GM06990 (cell line): ENCODE measurements at regions not wholly inside any gene's neighbourhood (a gene's known extent, or its start where the extent isn't known, plus 50 kb on each side); places are given as distances from the start of the nearest gene placed in this dataset.

Source experiments
- DNase-seq: peaks from one replicate; pipeline ENCODE4 v3.0.0-alpha.2; 2011; ENCODE audit not compliant: insufficient read length; ENCODE audit errors: extremely low read depth
- H3K27me3 ChIP-seq: replicated peaks from 2 replicates; pipeline ENCODE4 v1.6.0; 2011; ENCODE audit warnings: low read length; ENCODE audit not compliant: control insufficient read depth, insufficient read depth
- H3K36me3 ChIP-seq: 2 replicates; pipeline ENCODE4 v1.5.1; 2011; ENCODE audit warnings: low read length; ENCODE audit not compliant: control insufficient read depth, insufficient read depth
- H3K4me3 ChIP-seq: replicated peaks from 2 replicates; pipeline ENCODE4 v1.5.1; 2011; ENCODE audit warnings: low read depth, mild to moderate bottlenecking, control low read depth, low read length
- TF ChIP-seq, protein P1 (sequence below): IDR thresholded peaks from 2 replicates; pipeline ENCODE4 v1.5.1; 2011; ENCODE audit warnings: low read length, control low read depth, mild to moderate bottlenecking, inconsistent platforms; ENCODE audit not compliant: insufficient read depth, poor library complexity, severe bottlenecking

DNA sequence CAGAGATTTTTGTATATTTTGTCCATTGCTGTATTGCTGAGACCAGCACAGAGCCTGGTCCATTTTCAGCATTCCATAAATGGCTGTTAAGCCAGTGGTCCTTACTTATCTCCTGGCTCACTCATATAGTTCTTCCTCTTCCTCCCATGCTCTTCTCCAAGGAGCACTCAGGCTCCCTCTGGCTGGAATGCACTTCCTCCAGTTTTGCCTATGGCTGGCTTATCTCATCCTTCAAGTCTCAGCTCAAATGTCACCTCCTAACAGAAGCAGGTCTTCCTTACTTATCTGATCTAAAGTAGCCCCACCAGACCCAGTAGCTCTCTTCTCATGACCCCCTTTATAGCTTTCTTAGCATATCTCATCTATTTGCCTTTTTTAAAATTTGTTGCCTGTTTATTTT lies 146.9 kb downstream of the SLC30A10 start:
- DNase-seq: no peak
- Histone ChIP-seq H3K4me3 (no peak overlapping the region), H3K27me3 (no peaks in the 10 kb centered on the region), H3K36me3 (no peaks in the 10 kb centered on the region)
- TF ChIP-seq, protein P1, sequence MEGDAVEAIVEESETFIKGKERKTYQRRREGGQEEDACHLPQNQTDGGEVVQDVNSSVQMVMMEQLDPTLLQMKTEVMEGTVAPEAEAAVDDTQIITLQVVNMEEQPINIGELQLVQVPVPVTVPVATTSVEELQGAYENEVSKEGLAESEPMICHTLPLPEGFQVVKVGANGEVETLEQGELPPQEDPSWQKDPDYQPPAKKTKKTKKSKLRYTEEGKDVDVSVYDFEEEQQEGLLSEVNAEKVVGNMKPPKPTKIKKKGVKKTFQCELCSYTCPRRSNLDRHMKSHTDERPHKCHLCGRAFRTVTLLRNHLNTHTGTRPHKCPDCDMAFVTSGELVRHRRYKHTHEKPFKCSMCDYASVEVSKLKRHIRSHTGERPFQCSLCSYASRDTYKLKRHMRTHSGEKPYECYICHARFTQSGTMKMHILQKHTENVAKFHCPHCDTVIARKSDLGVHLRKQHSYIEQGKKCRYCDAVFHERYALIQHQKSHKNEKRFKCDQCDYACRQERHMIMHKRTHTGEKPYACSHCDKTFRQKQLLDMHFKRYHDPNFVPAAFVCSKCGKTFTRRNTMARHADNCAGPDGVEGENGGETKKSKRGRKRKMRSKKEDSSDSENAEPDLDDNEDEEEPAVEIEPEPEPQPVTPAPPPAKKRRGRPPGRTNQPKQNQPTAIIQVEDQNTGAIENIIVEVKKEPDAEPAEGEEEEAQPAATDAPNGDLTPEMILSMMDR: no peak

DNA sequence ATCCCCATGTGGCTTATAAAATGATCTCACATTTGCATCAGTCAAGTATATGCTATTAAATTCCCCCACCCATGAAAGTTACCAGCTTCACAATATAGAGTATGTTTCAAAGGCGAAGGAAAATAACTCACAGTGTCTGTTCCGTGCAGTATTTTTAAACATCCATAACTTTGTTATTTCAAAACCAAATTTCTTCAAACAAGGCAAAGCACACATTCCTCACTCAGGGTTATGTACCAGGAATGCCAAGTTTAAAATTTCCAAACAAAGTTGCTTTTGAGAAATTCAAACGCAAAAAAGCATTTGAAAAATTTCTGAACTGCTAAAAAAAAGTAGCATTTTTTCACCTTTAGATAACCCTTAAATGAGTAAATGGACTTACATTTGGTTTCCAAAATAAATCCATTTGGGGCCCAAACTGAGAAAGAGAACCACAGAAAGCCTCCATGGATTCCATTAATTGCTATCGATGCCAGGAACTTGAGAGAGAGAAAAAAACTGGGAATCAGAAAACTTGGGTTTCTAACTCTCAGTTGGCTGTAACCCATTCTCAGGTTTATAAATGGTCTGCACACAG lies 149.5 kb downstream of the SLC30A10 start:
- no peak overlapping the region for H3K4me3 ChIP-seq
- TF ChIP-seq, protein P1: no peak
- DNase-seq: no peak
- no peaks in the 10 kb centered on the region for H3K36me3 ChIP-seq
- no peaks in the 10 kb centered on the region for H3K27me3 ChIP-seq

DNA sequence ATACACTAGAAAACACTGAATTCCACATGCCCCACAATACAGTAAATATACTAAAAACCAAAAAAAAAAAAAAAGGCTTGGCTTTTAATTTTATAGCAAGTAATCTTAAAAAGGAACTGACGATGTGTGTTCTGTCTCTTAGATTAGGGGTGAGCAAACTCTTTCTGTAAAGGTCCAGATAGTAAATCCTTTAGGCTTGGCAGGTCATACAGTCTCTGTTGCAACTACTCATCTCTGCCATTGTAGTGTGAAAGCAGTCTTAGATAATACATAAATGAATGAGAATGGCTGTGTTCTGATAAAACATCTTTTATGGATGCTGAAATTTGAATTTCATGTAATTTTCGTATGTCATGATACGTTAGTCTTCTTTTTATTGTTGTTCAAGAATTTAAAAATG lies 150.2 kb downstream of the SLC30A10 start:
- Histone ChIP-seq H3K36me3 (no peaks in the 10 kb centered on the region), H3K4me3 (no peak overlapping the region), H3K27me3 (no peaks in the 10 kb centered on the region)
- TF ChIP-seq, protein P1: no peak
- DNase-seq: no peak

DNA sequence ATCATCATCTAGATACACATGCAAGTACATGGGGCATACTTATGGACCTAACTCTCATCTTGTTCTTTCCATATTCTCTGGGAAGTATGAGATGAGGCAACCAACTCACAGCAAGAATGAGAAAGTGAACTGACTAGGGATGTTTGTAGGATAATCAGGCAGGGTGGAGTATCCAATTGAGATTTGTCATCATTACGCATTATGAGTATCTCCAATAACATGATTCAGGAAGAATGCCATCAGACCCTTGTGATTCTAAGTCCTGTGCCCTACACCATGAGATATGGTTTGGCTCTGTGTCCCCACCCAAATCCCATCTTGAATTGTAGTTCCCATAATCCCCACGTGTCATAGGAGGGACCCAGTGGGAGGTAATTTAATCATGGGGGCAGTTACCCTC lies 154.0 kb downstream of the SLC30A10 start:
- no peak overlapping the region for H3K4me3 ChIP-seq
- no peaks in the 10 kb centered on the region for H3K27me3 ChIP-seq
- H3K36me3 ChIP-seq: no peaks in the 10 kb centered on the region
- TF ChIP-seq, protein P1: no peak
- DNase-seq: no peak

DNA sequence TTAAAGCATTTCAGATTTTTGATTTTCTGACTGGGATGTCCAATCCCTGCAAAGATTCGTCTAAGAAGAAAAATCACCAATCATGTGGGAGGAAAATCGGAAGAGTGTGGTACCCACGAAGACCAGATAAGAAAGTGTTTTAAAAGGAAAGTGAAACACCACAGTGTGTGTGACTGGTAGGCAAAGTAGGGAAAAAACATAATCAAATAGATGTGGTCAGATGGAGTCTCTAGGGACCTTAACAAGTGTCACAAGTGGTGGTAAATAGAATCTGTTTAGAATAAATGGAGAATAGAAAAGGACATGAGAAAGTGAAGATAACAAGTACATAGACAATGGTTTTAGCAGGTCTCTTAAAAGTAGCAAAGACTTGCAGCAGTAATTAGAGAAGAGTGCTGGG lies 154.6 kb downstream of the SLC30A10 start:
- TF ChIP-seq, protein P1: no peak
- H3K36me3 ChIP-seq: no peaks in the 10 kb centered on the region
- DNase-seq: peak; percentile 26
- H3K27me3 ChIP-seq: no peaks in the 10 kb centered on the region
- H3K4me3 ChIP-seq: no peak overlapping the region

DNA sequence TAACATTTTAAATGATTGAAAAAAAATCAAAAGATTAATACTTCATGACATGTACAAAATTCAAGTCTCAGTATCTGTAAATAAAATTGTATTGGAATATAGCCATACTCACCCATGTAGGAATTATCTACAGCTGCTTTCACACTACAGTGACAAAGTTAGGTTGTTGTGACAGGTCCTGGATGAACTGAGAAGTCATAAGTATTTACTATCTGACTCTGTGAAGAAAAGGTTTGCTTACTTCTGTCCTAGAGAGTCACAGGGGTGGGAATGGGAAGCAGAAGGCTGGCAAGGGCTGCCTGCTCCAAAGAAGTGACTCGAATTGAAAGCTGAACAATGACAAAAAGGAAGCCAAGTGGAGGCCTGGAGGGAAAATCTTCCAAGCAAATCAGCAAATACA lies 155.2 kb downstream of the SLC30A10 start:
- no peak for DNase-seq
- H3K36me3 ChIP-seq: no peaks in the 10 kb centered on the region
- H3K27me3 ChIP-seq: no peaks in the 10 kb centered on the region
- no peak overlapping the region for H3K4me3 ChIP-seq
- TF ChIP-seq, protein P1: no peak
